GM12875 (cell line): ENCODE measurements at regions not wholly inside any gene's neighbourhood (a gene's known extent, or its start where the extent isn't known, plus 50 kb on each side); places are given as distances from the start of the nearest gene placed in this dataset.

Source experiments
- H3K4me3 ChIP-seq: one replicate; pipeline ENCODE4 v1.5.1; 2011; ENCODE audit warnings: low read depth, low read length, control low read depth
- CTCF ChIP-seq: IDR thresholded peaks from 2 replicates; pipeline ENCODE4 v1.5.1; 2011; ENCODE audit warnings: low read depth, mild to moderate bottlenecking, control low read depth, inconsistent platforms, low read length, moderate library complexity, borderline replicate concordance; ENCODE audit not compliant: insufficient read depth

GRCh38 chr13:85536706-85537105 is 262.5 kb downstream of the SLITRK6 start:
- no peak for TF ChIP-seq CTCF
- H3K4me3 ChIP-seq = no peak overlapping the region

- H3K4me3 ChIP-seq = no peak overlapping the region
- TF ChIP-seq CTCF = no peak
Measured at GRCh38 chr13:85535316-85536084, 263.7 kb downstream of the SLITRK6 start.

GRCh38 chr13:85533911-85534310 is 265.3 kb downstream of the SLITRK6 start:
- no peak for TF ChIP-seq CTCF
- H3K4me3 ChIP-seq = no peak overlapping the region

GRCh38 chr13:85529218-85529594 is 270.0 kb downstream of the SLITRK6 start:
- H3K4me3 ChIP-seq = no peak overlapping the region
- no peak for TF ChIP-seq CTCF

GRCh38 chr13:85528491-85529217 is 270.6 kb downstream of the SLITRK6 start:
- H3K4me3 ChIP-seq = no peak overlapping the region
- no peak for TF ChIP-seq CTCF

- no peak overlapping the region for H3K4me3 ChIP-seq
- no peak for TF ChIP-seq CTCF
Measured at GRCh38 chr13:85527316-85527715, 271.9 kb downstream of the SLITRK6 start.

GRCh38 chr13:85525411-85525810 is 273.8 kb downstream of the SLITRK6 start:
- H3K4me3 ChIP-seq = no peak overlapping the region
- no peak for TF ChIP-seq CTCF
